CD4-positive, alpha-beta T cell treated with Interferon alpha-2 for 1 hour (primary cell): ENCODE measurements at regions not wholly inside any gene's neighbourhood (a gene's known extent, or its start where the extent isn't known, plus 50 kb on each side); places are given as distances from the start of the nearest gene placed in this dataset.

Source experiments
- DNase-seq, 2 donors: peaks; one replicate each; pipeline ENCODE4 v3.0.0-alpha.2; 2020 to 2022

GRCh38 chr13:104004572-104004971 is 938.4 kb upstream of the SLC10A2 start:
- no peak for DNase-seq

DNA sequence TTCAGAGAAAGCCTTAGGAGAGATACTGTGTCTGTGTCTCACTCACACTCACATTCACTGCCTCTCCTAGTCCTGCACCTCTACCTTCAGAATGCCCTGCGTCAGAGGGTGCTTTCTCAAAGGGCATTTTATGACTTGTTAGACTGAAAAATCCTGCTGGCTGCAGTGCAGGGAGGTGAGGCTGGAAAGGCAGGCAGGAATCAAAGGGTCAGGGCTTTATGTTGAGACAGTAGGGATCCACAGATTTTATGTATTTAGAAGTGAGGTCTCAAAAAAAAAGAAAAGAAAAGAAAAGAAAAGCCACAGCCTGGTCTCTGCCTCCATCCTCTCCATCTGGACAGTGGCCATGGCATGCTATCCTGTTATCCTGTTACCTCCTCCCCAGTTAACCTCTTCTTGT is 936.0 kb upstream of the SLC10A2 start:
- no peak for DNase-seq

DNA sequence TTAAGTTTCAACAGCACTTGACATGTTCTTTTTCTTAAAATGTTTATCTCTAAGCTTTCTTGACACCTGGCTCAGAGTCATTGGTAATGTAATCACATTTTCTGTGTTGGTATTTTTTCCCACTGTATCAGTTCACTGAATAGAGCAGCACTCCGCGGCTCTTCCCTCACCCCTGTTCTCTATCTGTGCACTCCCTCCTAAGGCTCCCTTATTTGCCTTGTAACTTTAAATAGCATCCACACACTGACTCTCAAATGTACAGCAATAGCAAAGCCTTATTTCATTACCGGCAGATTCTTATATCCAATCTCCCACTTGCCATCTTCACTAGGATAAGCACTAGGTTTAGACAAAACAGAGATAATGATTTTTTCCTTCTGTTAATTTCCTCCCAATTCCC is 935.5 kb upstream of the SLC10A2 start:
- DNase-seq, result no peak

- no peak for DNase-seq
Observed at GRCh38 chr13:103996733-103997132, 930.5 kb upstream of the SLC10A2 start.

GRCh38 chr13:103983948-103984347 is 917.7 kb upstream of the SLC10A2 start:
- DNase-seq, result no peak

- no peak for DNase-seq
Observed at GRCh38 chr13:103976371-103976770, 910.2 kb upstream of the SLC10A2 start.

DNA sequence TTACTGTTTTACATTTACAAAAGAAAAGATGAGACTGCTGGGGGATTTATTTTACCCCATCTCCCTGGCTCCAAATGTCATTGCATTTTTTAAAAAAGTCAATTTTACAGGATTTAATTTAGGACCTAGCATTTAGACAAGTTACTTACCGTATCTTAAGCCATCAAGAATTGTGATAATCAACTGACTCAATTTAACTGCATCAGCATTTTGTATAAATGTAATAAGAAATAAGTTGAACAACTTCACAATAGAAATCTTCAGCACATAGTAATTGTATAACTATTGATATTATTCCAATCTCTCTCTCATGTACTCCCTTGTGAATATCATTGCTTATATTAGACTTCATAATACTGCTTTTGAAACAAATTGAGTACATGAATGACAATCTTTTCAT is 907.5 kb upstream of the SLC10A2 start:
- no peak for DNase-seq

DNA sequence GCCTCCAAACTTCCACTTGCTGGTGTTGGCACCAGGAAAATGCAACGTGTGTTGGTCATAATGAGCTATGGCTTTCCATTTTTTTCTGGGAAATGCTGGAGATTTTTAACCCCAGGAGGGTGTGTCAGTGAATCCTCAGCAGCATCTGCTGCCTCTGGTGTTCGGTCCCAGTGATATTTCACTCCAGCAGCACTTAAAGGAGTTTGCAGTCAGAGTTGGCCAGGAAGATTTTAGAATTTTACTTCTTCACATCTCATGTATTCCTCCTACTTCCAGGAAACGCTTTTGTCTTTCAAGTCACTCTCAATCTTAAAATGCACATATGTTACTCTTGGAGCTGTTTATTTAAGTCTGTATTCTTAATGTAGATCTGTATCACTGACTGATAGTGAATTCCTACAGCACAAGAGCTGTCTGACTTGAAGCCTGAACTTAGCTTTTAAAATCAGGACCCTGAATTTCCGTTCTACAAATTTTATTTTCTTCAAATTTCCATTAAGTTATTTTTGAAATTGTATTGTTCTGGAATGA is 903.4 kb upstream of the SLC10A2 start:
- no peak for DNase-seq

DNA sequence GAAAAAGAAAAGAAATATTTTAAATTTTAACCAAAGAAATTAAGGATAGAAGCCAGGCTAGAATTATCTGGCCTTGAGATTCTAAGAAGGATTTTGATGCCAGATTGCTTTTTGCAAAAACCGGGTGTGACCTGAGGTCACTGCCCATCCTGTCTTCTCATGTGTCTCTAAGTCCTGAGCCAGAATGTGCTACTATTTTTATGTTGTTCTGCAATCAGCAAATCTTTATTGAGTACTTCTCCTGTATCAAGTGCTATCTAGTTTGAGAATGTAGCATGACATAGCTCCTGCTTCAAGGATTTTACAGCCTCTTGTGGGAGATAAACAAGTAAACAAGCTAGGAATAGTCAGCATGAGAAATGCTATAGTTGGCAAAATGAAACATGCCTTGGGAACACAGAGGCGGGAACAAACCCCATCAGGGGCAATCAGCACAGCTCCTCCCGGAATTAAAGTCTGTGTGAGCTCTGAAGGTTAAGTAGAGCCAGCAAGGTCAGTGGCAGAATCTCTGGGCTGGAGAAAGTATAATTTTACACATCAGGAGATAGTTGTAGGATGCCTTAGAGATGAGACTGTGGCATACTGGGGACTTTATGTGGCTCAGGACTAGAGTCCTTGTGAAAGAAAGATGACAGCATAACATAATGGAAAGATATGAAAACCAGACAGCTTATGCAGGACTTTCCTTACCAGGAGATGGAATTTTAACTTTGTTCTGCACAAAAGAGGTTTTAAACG is 899.5 kb upstream of the SLC10A2 start:
- DNase-seq, result no peak

GRCh38 chr13:103961784-103962183 is 895.6 kb upstream of the SLC10A2 start:
- DNase-seq, result no peak

- DNase-seq, result no peak
Observed at GRCh38 chr13:103961129-103961528, 894.9 kb upstream of the SLC10A2 start.

DNA sequence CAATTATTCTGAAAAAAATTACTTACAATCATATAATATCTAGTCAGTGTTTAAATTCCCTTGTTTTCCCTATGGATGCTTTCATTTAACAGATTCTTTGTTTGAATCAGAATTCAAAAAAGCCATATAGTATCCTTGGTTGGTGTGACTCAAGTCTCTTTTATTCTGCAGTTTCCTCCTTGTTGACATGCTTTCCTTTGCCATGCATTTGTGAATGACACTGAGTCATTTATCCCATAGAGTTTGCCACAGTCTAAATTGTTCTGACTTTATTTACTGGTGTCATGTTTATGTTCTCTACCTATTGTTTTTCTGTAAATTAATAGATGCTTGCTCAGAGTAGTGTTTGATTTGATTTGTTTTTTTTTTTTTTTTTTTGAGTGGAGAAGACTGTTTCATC is 893.8 kb upstream of the SLC10A2 start:
- no peak for DNase-seq

DNA sequence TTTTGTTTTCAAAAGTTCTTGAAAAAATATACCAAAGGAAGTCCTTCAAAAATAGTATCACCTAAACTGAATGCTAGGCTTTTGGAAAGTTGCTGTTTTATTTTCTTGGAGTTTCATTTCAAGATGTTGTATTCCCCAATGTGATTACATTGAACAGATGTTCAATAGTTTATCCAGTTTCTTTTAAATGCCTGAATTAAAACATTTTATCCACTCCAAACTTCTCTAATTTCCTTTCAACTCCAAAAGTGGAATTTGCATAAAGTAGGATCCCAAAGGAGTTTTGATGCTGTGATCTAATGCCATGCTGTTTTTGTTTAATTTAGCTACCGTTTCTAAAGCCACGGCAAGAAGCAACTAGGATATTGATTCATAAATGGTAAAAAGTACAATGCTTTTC is 892.5 kb upstream of the SLC10A2 start:
- DNase-seq, result no peak

DNA sequence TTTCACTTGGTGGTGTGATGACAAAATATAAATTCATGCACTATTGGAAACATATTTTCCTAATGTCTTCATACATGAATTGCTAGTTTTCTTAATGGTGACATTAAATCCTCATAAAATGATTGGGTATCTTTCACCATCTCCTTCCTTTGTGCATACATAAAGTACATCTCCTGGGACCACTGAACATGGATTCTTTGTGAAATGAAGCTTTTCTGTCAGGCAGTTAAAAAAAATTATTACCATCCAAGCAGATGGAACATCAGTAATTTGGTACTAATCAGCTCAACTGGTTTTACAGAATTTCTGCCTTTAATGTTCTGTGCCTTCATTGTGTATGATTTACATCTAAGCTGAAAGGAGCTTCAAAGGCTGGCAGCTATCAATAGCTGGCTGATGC is 891.7 kb upstream of the SLC10A2 start:
- DNase-seq, result no peak

DNA sequence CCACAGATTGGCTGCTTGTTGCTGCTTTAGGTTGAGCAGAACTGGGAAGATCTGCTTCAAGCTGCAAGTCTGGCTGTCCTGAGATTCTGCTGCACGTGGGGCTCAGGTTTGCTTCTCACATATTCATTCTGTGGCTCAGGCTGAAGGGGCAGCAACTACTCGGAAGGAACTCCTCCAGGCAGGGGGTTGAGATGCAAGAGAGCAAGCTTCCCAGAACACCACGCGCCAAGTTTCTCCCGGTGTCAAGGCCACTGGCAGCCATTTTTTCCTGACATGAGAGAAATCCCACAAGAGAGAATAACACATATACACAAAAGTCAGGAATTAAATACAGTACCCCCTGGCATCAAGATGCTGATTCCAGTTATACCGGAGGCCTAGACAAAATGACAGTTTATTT is 887.6 kb upstream of the SLC10A2 start:
- no peak for DNase-seq

DNA sequence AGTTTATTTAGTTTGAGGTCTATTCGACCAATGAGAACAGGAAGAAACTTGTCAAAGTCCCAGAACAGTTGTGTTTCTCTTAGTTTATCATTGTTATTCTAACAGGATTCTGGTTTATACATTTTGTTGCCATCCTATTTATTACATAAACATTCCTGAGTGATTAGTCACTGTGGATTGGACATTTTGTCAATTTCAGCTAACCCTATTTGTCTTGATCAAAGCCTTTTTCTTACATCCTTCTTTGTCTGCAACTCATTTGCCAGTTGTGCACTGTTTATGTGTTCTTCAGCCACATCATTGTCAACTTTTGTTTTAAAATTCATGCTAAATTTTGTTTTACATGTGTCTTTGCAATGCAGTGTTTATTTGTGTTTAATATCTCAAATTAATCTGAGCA is 886.0 kb upstream of the SLC10A2 start:
- DNase-seq, result no peak

DNA sequence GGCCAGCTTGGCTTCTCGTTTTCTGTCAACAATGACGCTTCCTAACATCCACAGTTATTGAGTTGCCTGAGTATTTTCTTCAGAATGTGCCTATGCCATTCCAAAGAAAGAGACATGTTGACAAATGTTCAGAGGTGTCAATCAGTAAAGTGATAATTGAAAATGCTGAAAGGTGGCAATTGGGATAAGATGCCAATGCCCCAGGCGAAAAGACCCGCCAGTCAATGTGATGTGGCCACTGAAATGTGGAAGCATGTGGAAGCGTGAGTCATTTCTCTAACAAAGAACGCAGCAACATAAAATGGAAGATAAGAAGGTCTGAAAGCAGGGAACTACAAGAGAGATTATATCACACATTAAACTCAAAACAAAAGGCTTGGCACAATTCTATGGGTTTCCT is 882.2 kb upstream of the SLC10A2 start:
- DNase-seq, result no peak

- DNase-seq, result no peak
Observed at GRCh38 chr13:103945836-103946235, 879.6 kb upstream of the SLC10A2 start.

GRCh38 chr13:103941506-103942140 is 875.4 kb upstream of the SLC10A2 start:
- no peak for DNase-seq

DNA sequence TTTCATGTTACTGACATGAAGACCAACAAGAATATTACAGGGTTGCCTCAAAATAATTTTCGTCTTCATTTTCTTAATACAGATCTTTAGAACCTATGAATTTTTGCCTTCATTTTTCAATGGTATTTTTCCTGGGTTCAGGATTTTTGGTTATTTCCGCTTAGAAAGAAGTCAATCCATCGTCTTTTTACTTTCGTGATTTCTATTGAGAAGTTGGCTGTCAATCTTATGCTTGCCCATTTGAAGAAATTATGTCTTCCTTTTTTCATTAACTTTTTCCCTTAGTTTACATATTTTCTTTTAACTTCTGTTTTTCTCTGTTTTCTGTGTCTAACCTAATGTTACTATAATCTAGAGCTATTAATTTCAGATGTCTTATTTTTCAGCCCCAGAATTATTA is 868.9 kb upstream of the SLC10A2 start:
- DNase-seq, result no peak

DNA sequence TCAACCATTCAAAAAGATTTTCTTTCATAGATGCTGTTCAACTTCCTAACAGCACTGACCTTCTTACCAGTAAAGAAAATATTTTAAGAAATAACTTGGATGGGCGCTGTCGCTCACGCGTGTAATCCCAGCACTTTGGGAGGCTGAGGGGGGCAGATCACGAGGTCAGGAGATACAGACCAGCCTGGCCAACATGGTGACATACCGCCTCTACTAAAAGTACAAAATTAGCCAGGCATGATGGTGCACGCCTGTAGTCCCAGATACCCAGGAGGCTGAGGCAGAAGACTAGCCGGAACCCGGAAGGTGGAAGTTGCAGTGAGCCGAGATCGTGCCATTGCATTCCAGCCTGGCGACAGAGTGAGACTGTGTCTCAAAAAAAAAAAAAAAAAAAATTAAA is 865.7 kb upstream of the SLC10A2 start:
- no peak for DNase-seq

DNA sequence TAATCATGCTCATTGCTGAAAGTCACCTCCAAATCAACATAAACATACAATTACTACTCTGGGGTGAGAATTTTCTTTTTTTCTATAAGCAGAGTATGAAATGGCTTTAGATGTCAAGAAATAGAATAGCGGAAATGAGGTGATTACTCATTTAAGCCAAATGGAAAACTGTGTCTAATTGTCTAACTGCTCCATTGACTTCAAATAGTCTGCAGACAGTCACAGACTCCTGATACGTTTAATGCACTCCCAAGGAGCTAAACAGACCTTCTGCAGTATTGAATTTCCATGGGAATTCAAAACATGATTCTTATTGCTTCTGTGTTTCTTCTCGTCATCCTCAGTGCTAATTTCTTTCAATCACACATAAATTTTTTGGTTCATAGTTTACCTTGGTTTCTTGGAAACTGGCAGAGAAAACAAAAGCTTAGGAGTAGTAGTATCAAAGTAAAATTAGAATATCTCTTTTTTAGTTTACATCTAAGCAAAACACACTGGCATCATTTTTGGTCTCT is 865.2 kb upstream of the SLC10A2 start:
- no peak for DNase-seq

GRCh38 chr13:103926118-103926517 is 859.9 kb upstream of the SLC10A2 start:
- DNase-seq, result no peak

- no peak for DNase-seq
Observed at GRCh38 chr13:103908911-103909310, 842.7 kb upstream of the SLC10A2 start.
